ENCODE measurements at regions not wholly inside any gene's neighbourhood (a gene's known extent, or its start where the extent isn't known, plus 50 kb on each side); places are given as distances from the start of the nearest gene placed in this dataset.

- no peak for TF ChIP-seq PRDM4 (CRISPR knock-in tag; IDR thresholded peaks at IDR 0.05; ENCODE audit: borderline replicate concordance)
- TF ChIP-seq RAD51 (IDR thresholded peaks at IDR 0.05; ENCODE audit: borderline replicate concordance), result no peak
- no peak for TF ChIP-seq IKZF1 (IDR thresholded peaks at IDR 0.05)
- TF ChIP-seq FOXA3 (CRISPR knock-in tag; IDR thresholded peaks at IDR 0.05), result no peak
- TF ChIP-seq HMGXB3 (CRISPR knock-in tag; IDR thresholded peaks at IDR 0.05; ENCODE audit: borderline replicate concordance), result no peak
- TF ChIP-seq ZNF766 (CRISPR knock-in tag; IDR thresholded peaks at IDR 0.05; ENCODE audit: borderline replicate concordance), result no peak
Observed at GRCh38 chr11:81853791-81854190, 879.9 kb downstream of the FAM181B start (continued).

GRCh38 chr11:81852896-81853295 lies 880.8 kb downstream of the FAM181B start:
- FAIRE-seq, result no peak
- no peak overlapping the region for H2AFZ ChIP-seq (ENCODE audit: low read length)
- no peaks in the 10 kb centered on the region for H3K36me3 ChIP-seq (replicated peaks in 1 of 2; ENCODE audit: control insufficient read depth in 1 of 2, insufficient read depth in 2 of 2, low read length in 2 of 2)
- no peaks in the 10 kb centered on the region for H3K79me2 ChIP-seq (ENCODE audit: insufficient read depth, low read length)
- ChIA-PET CTCF (ENCODE audit: low intra/inter-chr PET ratio, low total read pairs) (no interaction called here), POLR2A (no interaction called here)
- WGBS (ENCODE audit: low lambda C conversion rate), result 0% methylated on average over 1 of the region's 1 CpG
- no peaks in the 10 kb centered on the region for H4K20me1 ChIP-seq (ENCODE audit: insufficient read depth, low read length)
- H3K9ac ChIP-seq (ENCODE audit: insufficient read depth, low read depth, low read length), result no peak overlapping the region
- no peaks in the 10 kb centered on the region for H3K9me3 ChIP-seq (ENCODE audit: low read length)
- no peaks in the 10 kb centered on the region for H3K27me3 ChIP-seq (ENCODE audit: control insufficient read depth in 1 of 2, insufficient read depth in 2 of 2, low read length in 2 of 2)
- no peak overlapping the region for H3K4me3 ChIP-seq (replicated peaks in 1 of 3; ENCODE audit: insufficient read depth in 1 of 3, low read depth in 2 of 3, low read length in 3 of 3)
- BruUV-seq (replicated peaks), result no TSS peak
- DNase-seq (ENCODE audit: low spot score), result no peak
- in situ Hi-C loops (cut with HindIII; ENCODE audit: extremely low pct_ligation_motif_present, low pct_unique_long_range_greater_than_20kb) (no loop called here), intact Hi-C loops (cut with micrococcal nuclease; ENCODE audit: unreplicated experiment) (no loop called here)
- no peak overlapping the region for H3K4me2 ChIP-seq (ENCODE audit: low read depth, low read length)
- H3K27ac ChIP-seq (ENCODE audit: extremely low read length, insufficient read depth, low read length), result no peak overlapping the region
- ATAC-seq, result no peak
- no peaks in the 10 kb centered on the region for H3K4me1 ChIP-seq (ENCODE audit: insufficient read depth, low read length)
- TF ChIP-seq MED8 (CRISPR knock-in tag; IDR thresholded peaks at IDR 0.05; ENCODE audit: insufficient replicate concordance), result no peak
- TF ChIP-seq UBTF (CRISPR knock-in tag; IDR thresholded peaks at IDR 0.05), result no peak
- TF ChIP-seq ARHGAP35 (CRISPR knock-in tag; IDR thresholded peaks at IDR 0.05; ENCODE audit: borderline replicate concordance), result no peak
- no peak for TF ChIP-seq GMEB1 (CRISPR knock-in tag; IDR thresholded peaks at IDR 0.05; ENCODE audit: borderline replicate concordance)
- no peak for TF ChIP-seq ZSCAN21 (CRISPR knock-in tag; IDR thresholded peaks at IDR 0.05; ENCODE audit: borderline replicate concordance)
- no peak for TF ChIP-seq HOXA3 (CRISPR knock-in tag; IDR thresholded peaks at IDR 0.05)
